ENCODE measurements at regions not wholly inside any gene's neighbourhood (a gene's known extent, or its start where the extent isn't known, plus 50 kb on each side); places are given as distances from the start of the nearest gene placed in this dataset.

GRCh38 chr5:24904981-24905517 lies 260.3 kb upstream of the CDH10 start:
- BruUV-seq (replicated peaks): no TSS peak
- peak; percentile 74 for DNase-seq (ENCODE audit: unreplicated experiment)
- Mint-ChIP-seq H3K36me3 (ENCODE audit: insufficient read depth, unreplicated experiment) (no peaks in the 10 kb centered on the region), H3K4me1 (ENCODE audit: insufficient read depth, unreplicated experiment) (peaks cover 26% of the 10 kb centered on the region), H3K27ac (ENCODE audit: low read depth, unreplicated experiment) (peak overlapping the region; percentile 42), H3K4me3 (ENCODE audit: unreplicated experiment) (no peak overlapping the region), H3K27me3 (ENCODE audit: insufficient read depth, unreplicated experiment) (no peaks in the 10 kb centered on the region), H3K9me3 (ENCODE audit: unreplicated experiment) (no peaks in the 10 kb centered on the region)
- POLR2A ChIA-PET: interaction anchor here (1.2 kb wide), 1 partner anchor 116 kb away, joined by 4 read pairs; no protein-coding TSS in a partner anchor
- CTCF ChIA-PET: interaction anchor here (0.5 to 0.6 kb wide), 2 partner anchors 302 to 468 kb away, joined by 3 read pairs; no protein-coding TSS in a partner anchor
- intact Hi-C loops (cut with micrococcal nuclease): no loop called here
- TF ChIP-seq CTCF (IDR thresholded peaks at IDR 0.05; ENCODE audit: unreplicated experiment): no peak

- CTCF ChIA-PET: no interaction called here
- POLR2A ChIA-PET: no interaction called here
These were observed 254.4 kb upstream of the CDH10 start for GRCh38 chr5:24899180-24899579.

GRCh38 chr5:24864244-24864643 lies 219.5 kb upstream of the CDH10 start:
- Mint-ChIP-seq H3K4me1 (ENCODE audit: insufficient read depth, unreplicated experiment) (no peaks in the 10 kb centered on the region), H3K36me3 (ENCODE audit: insufficient read depth, unreplicated experiment) (no peaks in the 10 kb centered on the region), H3K27me3 (ENCODE audit: insufficient read depth, unreplicated experiment) (no peaks in the 10 kb centered on the region), H3K4me3 (ENCODE audit: unreplicated experiment) (no peak overlapping the region), H3K27ac (ENCODE audit: low read depth, unreplicated experiment) (no peak overlapping the region), H3K9me3 (ENCODE audit: unreplicated experiment) (no peaks in the 10 kb centered on the region)
- TF ChIP-seq CTCF (IDR thresholded peaks at IDR 0.05; ENCODE audit: unreplicated experiment): no peak
- POLR2A ChIA-PET: no interaction called here
- BruUV-seq (replicated peaks): no TSS peak
- CTCF ChIA-PET: interaction anchor here (0.7 kb wide), 1 partner anchor 9 kb away, joined by 3 read pairs; no protein-coding TSS in a partner anchor
- intact Hi-C loops (cut with micrococcal nuclease): no loop called here
- DNase-seq (ENCODE audit: unreplicated experiment): no peak

More at GRCh38 chr5:24899180-24899579, 254.4 kb upstream of the CDH10 start:
- Mint-ChIP-seq H3K4me1 (ENCODE audit: insufficient read depth, unreplicated experiment) (no peaks in the 10 kb centered on the region), H3K9me3 (ENCODE audit: unreplicated experiment) (no peaks in the 10 kb centered on the region), H3K27me3 (ENCODE audit: insufficient read depth, unreplicated experiment) (no peaks in the 10 kb centered on the region), H3K27ac (ENCODE audit: low read depth, unreplicated experiment) (no peak overlapping the region), H3K36me3 (ENCODE audit: insufficient read depth, unreplicated experiment) (no peaks in the 10 kb centered on the region), H3K4me3 (ENCODE audit: unreplicated experiment) (no peak overlapping the region)
- BruUV-seq (replicated peaks): no TSS peak
- no peak for TF ChIP-seq CTCF (IDR thresholded peaks at IDR 0.05; ENCODE audit: unreplicated experiment)
- DNase-seq (ENCODE audit: unreplicated experiment): no peak
- intact Hi-C loops (cut with micrococcal nuclease): no loop called here

GRCh38 chr5:24862117-24862516 lies 217.3 kb upstream of the CDH10 start:
- ChIA-PET POLR2A (no interaction called here), CTCF (no interaction called here)
- BruUV-seq (replicated peaks): no TSS peak
- TF ChIP-seq CTCF (IDR thresholded peaks at IDR 0.05; ENCODE audit: unreplicated experiment): no peak
- DNase-seq (ENCODE audit: unreplicated experiment): no peak
- no peaks in the 10 kb centered on the region for H3K36me3 Mint-ChIP-seq (ENCODE audit: insufficient read depth, unreplicated experiment)
- no peaks in the 10 kb centered on the region for H3K4me1 Mint-ChIP-seq (ENCODE audit: insufficient read depth, unreplicated experiment)
- no peaks in the 10 kb centered on the region for H3K9me3 Mint-ChIP-seq (ENCODE audit: unreplicated experiment)
- no peak overlapping the region for H3K27ac Mint-ChIP-seq (ENCODE audit: low read depth, unreplicated experiment)
- H3K27me3 Mint-ChIP-seq (ENCODE audit: insufficient read depth, unreplicated experiment): no peaks in the 10 kb centered on the region
- intact Hi-C loops (cut with micrococcal nuclease): no loop called here
- H3K4me3 Mint-ChIP-seq (ENCODE audit: unreplicated experiment): no peak overlapping the region

All from MCF 10A (cell line).